Osteocyte (in vitro differentiated cells): ENCODE measurements at regions not wholly inside any gene's neighbourhood (a gene's known extent, or its start where the extent isn't known, plus 50 kb on each side); places are given as distances from the start of the nearest gene placed in this dataset.

Experiments used
- DNase-seq: peaks from one replicate; pipeline ENCODE4 v3.0.0; 2021; ENCODE audit warnings: mixed read lengths; ENCODE audit not compliant: unreplicated experiment; ENCODE audit errors: extremely low spot score
- H3K27ac Mint-ChIP-seq: one replicate; pipeline ENCODE4 v1.8.0; 2021; ENCODE audit warnings: mild to moderate bottlenecking, mixed read lengths; ENCODE audit not compliant: unreplicated experiment
- H3K27me3 Mint-ChIP-seq: one replicate; pipeline ENCODE4 v1.8.0; 2021; ENCODE audit warnings: mixed read lengths; ENCODE audit not compliant: unreplicated experiment
- H3K36me3 Mint-ChIP-seq: one replicate; pipeline ENCODE4 v1.8.0; 2021; ENCODE audit warnings: mixed read lengths; ENCODE audit not compliant: unreplicated experiment
- H3K4me1 Mint-ChIP-seq: one replicate; pipeline ENCODE4 v1.8.0; 2021; ENCODE audit warnings: mixed read lengths; ENCODE audit not compliant: unreplicated experiment
- H3K4me3 Mint-ChIP-seq: one replicate; pipeline ENCODE4 v1.8.0; 2021; ENCODE audit warnings: mild to moderate bottlenecking, moderate library complexity, mixed read lengths; ENCODE audit not compliant: unreplicated experiment
- H3K9me3 Mint-ChIP-seq: one replicate; pipeline ENCODE4 v1.8.0; 2021; ENCODE audit warnings: mixed read lengths; ENCODE audit not compliant: unreplicated experiment
- TF ChIP-seq, protein P1 (sequence below): fragments of 200-600 bp; sonication (generic); IDR thresholded peaks from 2 replicates; pipeline ENCODE4 v1.5.0; 2021; ENCODE audit warnings: antibody characterized with exemption, mild to moderate bottlenecking, moderate library complexity

DNA sequence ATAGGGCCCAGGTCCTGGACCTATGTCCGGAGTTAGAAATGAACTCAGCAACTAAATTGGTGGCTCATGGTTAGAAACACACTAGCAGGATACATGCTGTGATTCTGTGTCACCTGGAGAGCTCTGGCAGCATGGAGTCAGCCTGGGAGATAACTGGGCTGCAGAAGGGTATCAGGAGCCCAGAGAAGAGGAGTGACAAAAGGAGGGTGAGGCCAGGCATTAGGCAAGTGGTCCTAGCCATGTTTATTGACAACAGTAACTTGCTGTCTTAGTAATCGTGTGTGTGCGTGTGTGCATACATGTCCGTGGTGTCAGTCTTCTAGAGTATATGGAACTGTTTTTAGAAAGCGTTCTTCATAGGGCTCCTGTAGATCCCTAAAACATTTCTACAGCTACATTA, 157.5 kb upstream of the PHYHIPL start:
- no peak overlapping the region for H3K27ac Mint-ChIP-seq
- peaks cover 8% of the 10 kb centered on the region for H3K4me1 Mint-ChIP-seq
- TF ChIP-seq, protein P1, sequence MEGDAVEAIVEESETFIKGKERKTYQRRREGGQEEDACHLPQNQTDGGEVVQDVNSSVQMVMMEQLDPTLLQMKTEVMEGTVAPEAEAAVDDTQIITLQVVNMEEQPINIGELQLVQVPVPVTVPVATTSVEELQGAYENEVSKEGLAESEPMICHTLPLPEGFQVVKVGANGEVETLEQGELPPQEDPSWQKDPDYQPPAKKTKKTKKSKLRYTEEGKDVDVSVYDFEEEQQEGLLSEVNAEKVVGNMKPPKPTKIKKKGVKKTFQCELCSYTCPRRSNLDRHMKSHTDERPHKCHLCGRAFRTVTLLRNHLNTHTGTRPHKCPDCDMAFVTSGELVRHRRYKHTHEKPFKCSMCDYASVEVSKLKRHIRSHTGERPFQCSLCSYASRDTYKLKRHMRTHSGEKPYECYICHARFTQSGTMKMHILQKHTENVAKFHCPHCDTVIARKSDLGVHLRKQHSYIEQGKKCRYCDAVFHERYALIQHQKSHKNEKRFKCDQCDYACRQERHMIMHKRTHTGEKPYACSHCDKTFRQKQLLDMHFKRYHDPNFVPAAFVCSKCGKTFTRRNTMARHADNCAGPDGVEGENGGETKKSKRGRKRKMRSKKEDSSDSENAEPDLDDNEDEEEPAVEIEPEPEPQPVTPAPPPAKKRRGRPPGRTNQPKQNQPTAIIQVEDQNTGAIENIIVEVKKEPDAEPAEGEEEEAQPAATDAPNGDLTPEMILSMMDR, result no peak
- H3K27me3 Mint-ChIP-seq, result peaks cover 10% of the 10 kb centered on the region
- no peaks in the 10 kb centered on the region for H3K9me3 Mint-ChIP-seq
- H3K36me3 Mint-ChIP-seq, result no peaks in the 10 kb centered on the region
- no peak for DNase-seq
- no peak overlapping the region for H3K4me3 Mint-ChIP-seq

DNA sequence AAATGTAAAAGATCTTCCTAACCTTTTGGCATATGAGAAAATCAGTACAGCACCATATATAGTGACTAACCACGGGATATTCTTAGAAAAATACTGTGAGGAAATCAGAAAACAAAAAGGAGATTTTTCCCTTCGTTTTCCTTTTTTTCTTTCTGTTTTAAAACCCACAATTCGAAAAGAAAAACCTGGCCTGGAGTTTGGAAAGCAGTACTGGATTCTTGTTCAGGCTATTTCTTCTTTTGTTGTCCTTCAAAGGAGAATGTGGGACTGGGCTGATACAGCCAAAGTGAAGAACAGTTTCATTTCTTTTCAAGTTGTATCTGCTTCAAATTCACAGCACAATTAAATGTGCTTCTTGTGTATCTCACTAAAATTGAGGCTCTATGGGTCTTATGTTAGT, 156.8 kb upstream of the PHYHIPL start:
- H3K27ac Mint-ChIP-seq, result peak overlapping the region; percentile 69
- H3K4me3 Mint-ChIP-seq, result peak overlapping the region; percentile 59
- TF ChIP-seq, protein P1, result no peak
- H3K27me3 Mint-ChIP-seq, result peaks cover 10% of the 10 kb centered on the region
- H3K4me1 Mint-ChIP-seq, result peaks cover 8% of the 10 kb centered on the region
- no peak for DNase-seq
- no peaks in the 10 kb centered on the region for H3K36me3 Mint-ChIP-seq
- H3K9me3 Mint-ChIP-seq, result no peaks in the 10 kb centered on the region

DNA sequence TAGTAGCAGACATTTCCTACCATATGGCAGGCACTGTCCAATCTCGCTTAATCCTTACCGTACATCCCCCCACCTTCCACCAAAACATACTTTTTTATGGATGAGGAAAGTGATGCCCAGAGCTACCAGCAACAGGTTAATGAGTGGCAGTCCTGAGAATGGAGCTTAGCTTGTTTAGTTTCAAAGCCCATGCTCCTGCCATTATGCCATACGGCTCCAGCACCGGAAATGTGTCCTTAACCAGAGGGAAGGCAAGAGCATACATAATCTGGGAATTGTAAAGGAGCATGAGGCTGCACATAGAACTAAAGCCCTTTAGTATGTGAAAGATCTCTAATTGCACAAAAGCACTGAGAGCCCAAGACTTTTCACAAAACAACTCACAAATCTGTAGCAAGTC, 155.9 kb upstream of the PHYHIPL start:
- no peaks in the 10 kb centered on the region for H3K36me3 Mint-ChIP-seq
- TF ChIP-seq, protein P1, result no peak
- no peaks in the 10 kb centered on the region for H3K9me3 Mint-ChIP-seq
- H3K4me3 Mint-ChIP-seq, result no peak overlapping the region
- no peak overlapping the region for H3K27ac Mint-ChIP-seq
- H3K27me3 Mint-ChIP-seq, result peaks cover 10% of the 10 kb centered on the region
- peaks cover 8% of the 10 kb centered on the region for H3K4me1 Mint-ChIP-seq
- DNase-seq, result no peak

DNA sequence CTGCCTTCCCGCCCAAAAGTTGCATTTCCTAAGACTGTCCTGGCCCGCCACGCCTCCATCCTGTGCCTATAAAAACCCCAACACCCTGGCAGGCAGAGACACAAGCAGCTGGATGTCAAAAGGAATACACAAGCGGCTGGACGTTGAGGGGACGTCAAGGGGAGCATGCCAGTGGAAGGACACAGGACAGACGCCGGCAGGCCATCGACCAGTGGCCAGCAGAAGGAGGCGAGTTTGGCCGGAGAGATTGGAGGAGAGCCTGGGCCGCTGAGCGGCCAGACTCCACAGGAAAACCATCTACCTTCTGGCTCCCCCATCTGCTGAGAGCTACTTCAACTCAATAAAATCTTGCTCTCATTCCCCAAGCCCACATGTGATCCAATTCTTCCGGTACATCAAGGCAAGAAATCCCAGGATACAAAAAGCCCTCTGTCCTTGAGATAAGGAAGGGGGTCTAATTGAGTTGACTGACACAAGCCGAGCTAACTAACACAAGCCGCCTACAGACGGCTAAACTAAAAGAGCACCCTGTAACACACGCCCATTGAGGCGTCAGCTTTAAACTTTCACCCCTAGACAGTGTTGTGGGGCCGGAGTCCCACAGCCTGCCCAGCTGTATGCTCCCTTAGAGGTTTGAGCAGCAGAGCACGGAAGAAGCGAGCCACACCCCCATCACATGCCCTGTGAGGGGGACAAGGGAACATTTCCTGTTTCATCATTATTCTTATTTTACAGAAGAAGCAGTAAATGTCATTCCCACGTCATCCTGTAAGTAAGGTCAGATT, 150.3 kb upstream of the PHYHIPL start:
- Mint-ChIP-seq H3K4me3 (no peak overlapping the region), H3K4me1 (peaks cover 1% of the 10 kb centered on the region), H3K27me3 (no peaks in the 10 kb centered on the region), H3K36me3 (no peaks in the 10 kb centered on the region), H3K9me3 (no peaks in the 10 kb centered on the region), H3K27ac (no peak overlapping the region)
- no peak for DNase-seq
- TF ChIP-seq, protein P1, result no peak

DNA sequence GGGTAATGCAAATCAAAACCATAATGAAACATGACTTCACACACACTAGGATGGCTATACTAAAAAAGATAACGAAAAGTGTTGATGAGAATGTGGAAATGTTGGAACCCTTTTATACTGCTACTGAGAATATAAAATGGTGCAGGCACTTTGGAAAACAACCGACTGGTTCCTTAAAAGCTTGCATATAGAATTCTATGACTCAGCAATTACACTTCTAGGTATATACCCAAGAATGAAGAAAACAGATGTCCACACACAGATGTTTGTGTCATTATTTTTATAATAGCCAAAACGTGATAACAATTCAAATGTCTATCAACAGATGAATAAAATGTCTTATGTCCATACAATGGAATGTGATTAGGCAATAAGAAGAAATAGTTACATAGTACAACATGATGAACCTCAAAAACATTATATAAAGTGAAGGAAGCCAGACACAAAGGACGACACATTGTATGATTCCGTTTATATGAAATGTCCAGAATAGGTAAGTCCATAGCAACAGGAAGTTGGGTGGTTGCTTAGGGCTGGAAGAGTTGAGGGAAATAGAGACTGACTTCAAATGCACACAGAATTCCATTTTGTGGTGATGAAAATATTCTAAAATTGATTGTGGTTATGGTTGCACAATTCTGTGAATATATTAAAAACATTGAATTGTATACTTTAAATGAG, 148.3 kb upstream of the PHYHIPL start:
- no peak for DNase-seq
- Mint-ChIP-seq H3K4me1 (peaks cover 1% of the 10 kb centered on the region), H3K4me3 (no peak overlapping the region), H3K9me3 (no peaks in the 10 kb centered on the region), H3K27ac (no peak overlapping the region), H3K27me3 (no peaks in the 10 kb centered on the region), H3K36me3 (no peaks in the 10 kb centered on the region)
- TF ChIP-seq, protein P1, result no peak
